Upper lobe of left lung (tissue), 4 donors: ENCODE measurements at regions not wholly inside any gene's neighbourhood (a gene's known extent, or its start where the extent isn't known, plus 50 kb on each side); places are given as distances from the start of the nearest gene placed in this dataset.

Experiments
- CTCF ChIP-seq, 6 experiments: fragments of 450-650 bp in 4 of 6; fragments of 200-600 bp in 2 of 6; sonication (generic) in 2 of 6; IDR thresholded peaks; one replicate each; pipeline ENCODE4 v1.5.1; 2016 to 2019; ENCODE audit warnings: antibody characterized with exemption in 6 of 6
- EP300 ChIP-seq, 4 donors: sonication (generic); formaldehyde crosslinking; IDR thresholded peaks; one replicate each; pipeline ENCODE4 v1.5.1; 2017; ENCODE audit warnings: antibody characterized with exemption in 4 of 4, control low read depth in 2 of 4

- TF ChIP-seq EP300 (IDR thresholded peaks at IDR 0.05) = no peak
- no peak for TF ChIP-seq CTCF (IDR thresholded peaks at IDR 0.05)
Observed at GRCh38 chr16:51839727-51840462, 688.8 kb upstream of the SALL1 start.
